Fibroblast of lung (primary cell): ENCODE measurements at regions not wholly inside any gene's neighbourhood (a gene's known extent, or its start where the extent isn't known, plus 50 kb on each side); places are given as distances from the start of the nearest gene placed in this dataset.

ENCODE experiments used
- EZH2 ChIP-seq: IDR thresholded peaks from 2 replicates; pipeline ENCODE4 v1.5.1; 2012; ENCODE audit warnings: low read length, control low read depth, mild to moderate bottlenecking; ENCODE audit errors: missing control alignments
- TF ChIP-seq, protein P1 (sequence below), 2 donors: IDR thresholded peaks in 1 of 2; conservative IDR thresholded peaks in 1 of 2; 1 replicate in 1 of 2; 2 replicates in 1 of 2; pipeline ENCODE4 v1.5.1; 2011 to 2012; ENCODE audit warnings: low read length in 2 of 2, control low read depth in 1 of 2, inconsistent platforms in 1 of 2, low read depth in 1 of 2, mild to moderate bottlenecking in 1 of 2

DNA sequence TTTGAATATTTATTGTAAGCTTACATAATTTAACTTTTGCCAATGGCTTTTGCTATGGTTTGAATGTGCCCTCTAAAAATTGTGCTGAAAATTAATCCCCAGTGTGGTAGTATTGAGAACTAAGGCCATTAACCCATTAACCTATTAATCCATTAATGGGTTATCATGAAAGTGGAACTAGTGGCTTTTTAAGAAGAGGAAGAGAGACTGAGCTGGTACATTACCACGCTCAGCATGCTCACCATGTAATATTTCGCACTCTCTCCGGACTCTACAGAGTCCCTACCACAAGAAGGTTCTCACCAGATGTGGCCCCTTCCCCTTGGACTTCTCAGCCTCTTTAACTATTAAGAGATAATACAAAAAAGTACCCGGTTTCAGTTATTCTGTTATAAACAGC, 164.4 kb upstream of the ZRANB2 start:
- TF ChIP-seq EZH2: no peak
- TF ChIP-seq, protein P1, sequence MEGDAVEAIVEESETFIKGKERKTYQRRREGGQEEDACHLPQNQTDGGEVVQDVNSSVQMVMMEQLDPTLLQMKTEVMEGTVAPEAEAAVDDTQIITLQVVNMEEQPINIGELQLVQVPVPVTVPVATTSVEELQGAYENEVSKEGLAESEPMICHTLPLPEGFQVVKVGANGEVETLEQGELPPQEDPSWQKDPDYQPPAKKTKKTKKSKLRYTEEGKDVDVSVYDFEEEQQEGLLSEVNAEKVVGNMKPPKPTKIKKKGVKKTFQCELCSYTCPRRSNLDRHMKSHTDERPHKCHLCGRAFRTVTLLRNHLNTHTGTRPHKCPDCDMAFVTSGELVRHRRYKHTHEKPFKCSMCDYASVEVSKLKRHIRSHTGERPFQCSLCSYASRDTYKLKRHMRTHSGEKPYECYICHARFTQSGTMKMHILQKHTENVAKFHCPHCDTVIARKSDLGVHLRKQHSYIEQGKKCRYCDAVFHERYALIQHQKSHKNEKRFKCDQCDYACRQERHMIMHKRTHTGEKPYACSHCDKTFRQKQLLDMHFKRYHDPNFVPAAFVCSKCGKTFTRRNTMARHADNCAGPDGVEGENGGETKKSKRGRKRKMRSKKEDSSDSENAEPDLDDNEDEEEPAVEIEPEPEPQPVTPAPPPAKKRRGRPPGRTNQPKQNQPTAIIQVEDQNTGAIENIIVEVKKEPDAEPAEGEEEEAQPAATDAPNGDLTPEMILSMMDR (conservative IDR thresholded peaks at IDR 0.05 in 1 of 2, IDR thresholded peaks at IDR 0.05 in 1 of 2; ENCODE audit: low read depth in 1 of 2, low read length in 2 of 2): no peak
